ENCODE measurements at regions not wholly inside any gene's neighbourhood (a gene's known extent, or its start where the extent isn't known, plus 50 kb on each side); places are given as distances from the start of the nearest gene placed in this dataset.
"Not testable (repeated sequence)": the region's sequence is repeated elsewhere in the genome, so short reads cannot be mapped to it uniquely, and the experiment has no call there.

DNA sequence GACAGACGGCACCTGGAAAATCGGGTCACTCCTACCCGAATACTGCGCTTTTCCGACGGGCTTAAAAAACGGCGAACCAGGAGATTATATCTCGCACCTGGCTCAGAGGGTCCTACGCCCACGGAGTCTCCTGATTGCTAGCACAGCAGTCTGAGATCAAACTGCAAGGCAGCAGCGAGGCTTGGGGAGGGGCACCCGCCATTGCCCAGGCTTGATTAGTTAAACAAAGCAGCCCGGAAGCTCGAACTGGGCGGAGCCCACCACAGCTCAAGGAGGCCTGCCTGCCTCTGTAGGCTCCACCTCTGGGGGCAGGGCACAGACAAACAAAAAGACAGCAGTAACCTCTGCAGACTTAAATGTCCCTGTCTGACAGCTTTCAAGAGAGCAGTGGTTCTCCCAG is 197.5 kb upstream of the FAT3 start:
- not testable (repeated sequence) for DNase-seq (ENCODE audit: low read depth in 2 of 2)

DNA sequence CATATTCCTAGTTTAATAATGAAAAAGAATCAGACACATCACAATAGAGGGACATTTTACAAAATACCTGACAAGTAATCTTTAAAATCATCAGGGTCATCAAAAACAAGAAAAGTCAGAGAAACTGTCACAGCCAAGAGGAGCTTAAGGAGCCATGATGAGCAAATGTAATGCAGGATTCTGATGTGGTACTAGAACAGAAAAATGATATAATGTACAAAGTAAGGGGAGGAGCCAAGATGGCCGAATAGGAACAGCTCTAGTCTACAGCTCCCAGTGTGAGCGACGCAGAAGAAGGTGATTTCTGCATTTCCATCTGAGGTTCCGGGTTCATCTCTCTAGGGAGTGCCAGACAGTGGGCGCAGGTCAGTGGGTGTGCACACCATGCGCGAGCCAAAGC is 198.0 kb upstream of the FAT3 start:
- DNase-seq (ENCODE audit: low read depth in 2 of 2): no peak

DNA sequence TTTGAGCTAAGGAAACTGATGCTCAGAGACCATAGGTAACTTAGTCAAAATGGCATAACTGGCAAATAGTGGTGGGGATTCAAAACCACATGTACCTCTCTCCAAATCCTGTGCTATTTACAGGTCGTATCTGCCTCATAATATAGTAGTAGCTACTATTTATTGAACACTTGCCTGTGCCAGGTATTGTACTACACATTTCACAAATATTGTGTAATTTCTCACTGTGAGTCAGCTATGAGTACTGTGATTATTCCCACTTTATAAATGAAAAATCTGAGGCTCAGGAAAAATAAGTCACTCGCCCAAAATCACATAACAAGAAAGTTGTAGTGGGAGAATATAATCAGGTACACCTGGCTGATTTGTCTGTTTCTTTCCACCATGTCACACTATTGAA is 199.8 kb upstream of the FAT3 start:
- no peak for DNase-seq (ENCODE audit: low read depth in 2 of 2)

DNA sequence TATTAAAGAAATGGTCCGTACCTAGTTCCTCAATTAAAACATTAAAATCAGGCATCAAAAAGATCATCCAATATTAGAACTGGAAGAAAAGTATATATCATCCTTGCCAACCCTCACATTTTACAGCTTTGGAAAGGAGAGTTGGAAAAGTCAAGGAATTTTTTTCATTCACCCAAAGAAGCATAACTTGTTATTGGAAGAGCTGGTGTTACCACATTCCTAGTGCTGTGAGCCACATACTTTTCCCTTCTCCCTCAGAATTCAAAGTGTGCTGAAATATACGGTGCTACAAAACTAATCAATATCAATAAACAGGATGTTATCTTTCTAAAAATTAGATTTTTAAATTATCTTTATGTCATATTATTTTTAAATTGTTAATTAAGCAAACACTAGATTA is 202.1 kb upstream of the FAT3 start:
- DNase-seq (ENCODE audit: low read depth in 2 of 2): no peak

DNA sequence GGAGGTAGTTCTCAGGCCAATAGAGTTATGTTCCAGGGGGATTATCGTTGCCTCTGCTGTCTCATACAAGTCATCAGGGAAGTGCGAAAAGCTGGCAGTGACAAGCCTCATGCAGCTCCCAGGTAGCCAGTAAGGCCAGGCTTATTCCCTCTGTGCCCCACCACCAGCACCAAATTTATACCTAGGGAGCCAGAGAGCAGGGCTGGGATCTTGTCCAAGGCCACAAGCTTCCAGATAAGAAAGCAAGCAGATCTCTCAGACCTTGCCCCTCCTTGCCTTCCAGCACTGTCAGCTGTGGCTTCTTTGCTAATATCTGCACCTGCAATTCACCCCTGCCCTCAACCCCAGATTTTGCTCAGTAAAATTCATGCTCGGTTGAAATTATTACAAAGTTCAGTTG is 206.3 kb upstream of the FAT3 start:
- no peak for DNase-seq (ENCODE audit: low read depth in 2 of 2)

DNA sequence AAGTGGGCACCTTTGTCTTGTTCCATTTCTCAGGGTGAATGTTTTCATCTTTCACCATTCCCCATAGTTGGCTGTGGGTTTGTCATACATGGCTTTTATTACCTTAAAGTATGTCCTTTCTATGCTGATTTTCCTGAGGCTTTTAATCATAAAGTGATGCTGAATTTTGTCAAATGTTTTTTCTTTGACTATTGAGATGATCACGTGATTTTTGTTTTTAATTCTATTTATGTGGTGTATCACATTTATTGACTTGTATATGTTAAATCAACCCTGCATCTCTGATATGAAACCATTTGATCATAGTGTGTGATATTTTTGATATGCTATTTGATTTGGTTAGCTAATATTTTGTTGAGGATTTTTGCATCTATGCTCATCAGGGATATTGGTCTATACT is 216.4 kb upstream of the FAT3 start:
- DNase-seq (ENCODE audit: low read depth in 2 of 2): no peak

DNA sequence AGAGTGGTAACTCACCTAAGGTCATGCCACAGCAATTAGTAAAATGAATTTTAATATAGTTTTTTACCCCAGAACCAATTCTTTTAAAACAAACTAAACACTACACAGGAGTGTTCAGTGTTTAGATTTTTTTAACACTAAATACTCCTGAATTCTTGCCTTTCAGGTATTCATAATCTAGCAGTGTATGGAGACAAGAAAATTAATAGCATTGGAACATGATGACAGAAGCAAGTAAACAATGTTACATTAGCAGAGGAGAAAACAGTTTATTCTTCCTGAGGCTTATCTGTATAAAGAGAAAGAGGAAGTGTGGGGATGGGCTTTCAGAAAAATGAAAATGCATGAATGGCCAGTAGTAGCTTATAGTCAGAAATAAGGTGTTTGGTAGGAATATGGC is 222.1 kb upstream of the FAT3 start:
- no peak for DNase-seq (ENCODE audit: low read depth in 2 of 2)

DNA sequence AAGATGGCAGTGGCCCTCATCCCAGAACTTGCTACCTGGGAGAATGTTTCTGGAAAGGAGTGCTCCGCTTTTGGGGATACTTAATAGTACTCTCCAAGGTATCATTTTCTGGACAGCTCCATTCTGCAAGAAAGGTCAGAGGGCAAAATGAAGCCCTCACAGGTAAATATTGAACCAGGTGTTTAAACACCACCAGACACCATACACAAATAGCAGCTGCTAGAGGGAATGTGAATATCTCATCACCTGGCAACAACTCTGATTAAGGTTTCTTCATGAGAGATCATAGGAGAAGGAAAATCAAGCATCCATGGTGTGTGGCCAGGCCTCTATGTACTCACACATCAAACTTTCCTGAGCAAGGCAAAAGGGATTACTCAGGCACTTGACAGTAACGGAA is 226.1 kb upstream of the FAT3 start:
- no peak for DNase-seq (ENCODE audit: low read depth in 2 of 2)

DNA sequence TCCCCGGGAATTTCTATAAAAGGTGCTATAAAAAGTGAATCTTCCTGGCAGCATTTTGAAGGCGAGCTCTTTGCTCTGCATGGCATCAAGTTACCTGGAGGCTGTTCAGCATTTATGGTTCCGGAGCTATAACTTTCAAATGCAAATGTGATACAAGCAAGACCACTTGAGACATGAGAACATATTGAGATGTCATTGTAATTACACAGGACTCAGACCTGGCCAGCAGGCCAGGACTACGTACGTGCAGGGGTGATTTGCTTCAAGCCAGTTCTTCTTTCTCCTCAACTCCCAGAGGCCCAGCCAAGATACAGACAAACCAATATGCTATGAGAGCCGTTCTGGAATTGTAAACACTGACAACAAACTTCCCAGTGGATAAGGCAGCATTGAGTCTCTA is 227.4 kb upstream of the FAT3 start:
- DNase-seq (ENCODE audit: low read depth in 2 of 2): no peak

DNA sequence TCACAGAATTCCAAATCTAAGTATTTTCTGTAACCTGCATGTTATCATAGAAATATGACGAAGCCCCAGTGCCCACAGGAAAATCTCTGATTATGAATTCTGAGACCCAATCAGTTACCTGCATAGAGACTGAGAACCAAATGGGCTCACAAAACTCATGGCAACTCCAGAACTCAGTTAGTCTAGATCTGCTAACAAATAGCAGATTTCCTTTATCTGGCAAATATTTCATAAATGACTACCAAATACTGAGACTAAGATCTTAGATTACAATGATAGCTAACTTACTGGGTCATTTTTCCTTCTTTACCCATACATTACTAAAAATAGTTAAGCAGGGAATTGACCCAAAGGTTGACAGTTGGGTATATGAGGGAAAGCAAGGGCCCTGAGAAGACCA is 228.1 kb upstream of the FAT3 start:
- no peak for DNase-seq (ENCODE audit: low read depth in 2 of 2)

DNA sequence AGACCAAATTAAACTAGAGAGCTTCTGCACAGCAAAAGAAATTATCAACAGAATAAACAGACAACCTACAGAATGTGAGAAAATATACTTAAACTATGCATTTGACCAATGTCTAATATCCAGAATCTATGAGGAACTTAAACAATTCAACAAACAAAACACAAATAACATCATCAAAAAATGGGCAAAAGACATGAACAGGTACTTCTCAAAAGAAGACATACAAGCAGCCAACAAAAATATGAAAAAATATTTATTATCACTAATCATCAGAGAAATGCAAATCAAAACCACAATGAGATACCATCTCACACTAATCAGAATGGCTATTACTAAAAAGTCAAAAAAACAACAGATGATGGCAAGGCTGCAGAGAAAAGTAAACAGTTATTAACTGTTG is 236.2 kb upstream of the FAT3 start:
- not testable (repeated sequence) for DNase-seq (ENCODE audit: low read depth in 2 of 2)

DNA sequence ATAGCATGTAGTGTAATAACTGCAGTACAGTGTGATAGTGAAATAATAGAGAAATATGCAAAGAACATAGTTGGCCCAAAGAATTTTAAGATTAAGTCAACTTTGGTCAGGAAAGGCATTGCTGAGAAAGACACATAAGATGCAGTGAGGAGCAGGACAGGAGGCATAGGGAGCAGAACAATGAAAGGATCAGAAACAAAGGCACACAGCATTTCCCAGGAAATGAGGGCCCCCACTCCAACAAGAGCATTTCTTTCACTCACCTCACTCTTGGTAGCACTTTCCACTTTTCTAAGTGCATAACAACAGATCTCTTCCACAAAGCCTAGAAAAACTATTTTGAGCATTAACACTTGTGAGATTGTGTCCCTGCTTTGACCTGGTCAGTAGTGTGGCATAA is 238.4 kb upstream of the FAT3 start:
- no peak for DNase-seq (ENCODE audit: low read depth in 2 of 2)

DNA sequence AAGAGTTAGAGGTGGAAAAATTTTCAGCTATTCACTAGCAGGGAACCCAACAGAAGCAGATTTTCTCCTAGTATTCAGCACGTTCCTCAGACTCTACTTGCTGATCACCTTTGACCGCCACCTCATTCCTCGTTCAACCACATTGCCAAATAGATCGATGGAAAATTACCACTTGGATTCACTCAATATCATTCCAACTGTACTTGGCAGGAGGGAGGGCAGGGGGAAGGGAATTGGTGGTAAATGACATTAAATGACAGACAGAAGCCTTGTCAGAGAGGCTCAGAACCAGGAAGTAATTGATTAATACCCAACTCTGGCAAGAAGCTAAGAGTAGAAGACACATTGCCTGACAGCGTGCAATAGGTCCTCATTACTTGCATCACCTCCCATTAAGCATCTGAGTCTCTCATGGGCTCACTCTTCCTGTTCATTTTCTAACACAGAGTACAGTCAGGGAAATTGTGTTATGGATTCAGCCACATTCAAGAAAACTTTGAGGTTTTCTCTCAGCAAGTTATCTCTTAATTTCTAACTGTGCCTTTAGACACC is 240.5 kb upstream of the FAT3 start:
- DNase-seq (ENCODE audit: low read depth in 2 of 2): no peak

DNA sequence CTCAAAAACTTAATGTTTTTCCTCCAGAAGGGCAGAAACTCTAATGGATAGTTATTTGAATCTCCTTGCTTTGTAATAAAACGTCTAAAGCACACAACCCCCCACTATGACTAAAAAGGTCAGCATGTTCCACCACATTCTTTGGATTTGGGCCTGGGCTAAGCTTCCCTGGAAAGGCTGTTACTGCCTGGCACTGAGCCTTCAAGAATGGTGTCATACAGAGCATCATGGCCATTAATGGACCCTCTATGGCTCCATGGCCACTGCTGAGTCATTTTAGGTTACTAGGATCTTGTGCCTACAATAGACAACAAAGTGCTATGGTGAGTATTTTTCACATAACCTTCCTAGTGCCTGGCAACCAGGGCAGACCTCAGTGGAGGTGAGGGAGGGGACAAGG is 242.6 kb upstream of the FAT3 start:
- DNase-seq (ENCODE audit: low read depth in 2 of 2): no peak

DNA sequence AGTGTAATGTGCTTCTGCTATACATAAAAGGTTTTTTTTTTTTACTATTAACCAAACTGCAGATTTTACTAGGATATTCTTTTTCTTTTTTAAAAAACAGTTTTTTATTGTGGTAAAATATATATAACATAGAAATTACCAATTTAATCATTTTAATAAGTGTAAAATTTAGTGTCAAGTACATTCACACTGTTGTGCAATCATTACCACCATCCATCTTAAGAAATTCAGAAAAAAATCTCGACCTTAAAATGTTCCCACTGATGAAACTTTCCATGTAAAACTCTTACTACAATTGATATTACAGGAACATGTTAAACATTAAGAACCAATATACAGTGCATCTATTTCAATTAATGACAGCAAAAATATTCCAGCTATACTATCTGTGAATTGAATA is 244.8 kb upstream of the FAT3 start:
- DNase-seq (ENCODE audit: low read depth in 2 of 2): no peak

DNA sequence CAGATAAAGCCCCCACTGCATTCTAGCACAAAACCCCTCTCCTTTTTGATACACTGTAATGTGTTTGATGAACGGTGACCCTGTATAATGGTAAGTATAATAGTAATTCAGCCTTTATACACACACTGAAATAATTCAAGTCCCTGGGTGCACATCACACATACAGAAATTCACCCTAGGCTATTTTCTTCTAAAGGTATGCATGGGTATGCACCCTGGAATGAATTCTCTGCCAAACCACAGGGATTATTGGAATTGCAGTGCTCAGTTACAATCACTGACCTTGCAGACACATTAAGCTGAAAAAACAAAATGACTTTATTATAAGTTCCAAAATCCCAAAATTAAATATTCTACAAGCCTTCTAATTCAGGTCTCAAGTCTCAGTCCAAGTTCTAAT is 245.9 kb upstream of the FAT3 start:
- DNase-seq (ENCODE audit: low read depth in 2 of 2): no peak

DNA sequence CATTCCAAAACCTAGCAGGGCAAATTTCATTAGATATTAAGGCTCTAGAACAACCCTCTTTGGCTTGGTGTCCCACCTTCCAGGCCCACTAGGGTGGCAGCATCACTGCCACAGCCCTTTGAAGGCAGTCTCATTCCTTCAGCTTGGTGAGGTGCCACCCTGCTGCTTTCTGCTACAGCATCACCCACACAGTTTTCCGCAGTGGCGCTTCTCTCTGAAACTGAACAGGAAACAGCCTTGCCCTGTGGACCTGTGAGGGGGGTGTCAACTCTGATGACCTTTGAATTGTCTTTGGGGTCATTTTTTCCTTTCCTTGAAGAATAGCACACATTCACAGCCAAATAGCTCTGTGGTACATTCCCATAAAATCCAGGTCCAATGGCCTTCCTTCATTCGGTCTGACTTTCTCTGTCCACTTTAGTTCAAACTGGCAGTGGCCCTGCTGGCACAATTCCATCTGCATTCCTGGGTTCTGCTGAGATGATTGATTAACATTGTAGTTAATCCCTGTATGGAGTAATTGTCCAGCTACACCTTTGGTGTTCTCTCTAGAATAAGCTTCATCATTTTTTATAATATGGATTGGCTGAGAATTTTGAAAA is 251.9 kb upstream of the FAT3 start:
- no peak for DNase-seq (ENCODE audit: low read depth in 2 of 2)

DNA sequence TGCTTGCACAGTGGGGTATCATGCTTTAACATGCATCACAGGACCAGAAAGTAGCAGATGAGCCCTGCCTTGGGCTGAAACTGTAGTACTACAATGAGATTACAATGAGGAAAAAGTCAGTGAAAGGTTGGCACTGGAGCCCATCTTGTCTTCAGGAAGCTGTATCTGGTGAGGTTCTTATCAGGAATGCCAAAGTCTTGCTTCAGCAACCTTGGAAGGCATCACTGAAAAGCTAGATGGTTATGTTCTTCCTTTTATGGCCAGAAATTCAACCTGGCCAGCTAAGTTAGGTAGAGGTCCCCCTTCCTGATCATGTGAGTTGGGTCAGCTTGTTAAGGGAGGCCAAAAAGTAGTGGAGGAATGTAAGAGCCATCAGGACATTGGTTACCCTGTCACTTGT is 254.0 kb upstream of the FAT3 start:
- DNase-seq (ENCODE audit: low read depth in 2 of 2): no peak

DNA sequence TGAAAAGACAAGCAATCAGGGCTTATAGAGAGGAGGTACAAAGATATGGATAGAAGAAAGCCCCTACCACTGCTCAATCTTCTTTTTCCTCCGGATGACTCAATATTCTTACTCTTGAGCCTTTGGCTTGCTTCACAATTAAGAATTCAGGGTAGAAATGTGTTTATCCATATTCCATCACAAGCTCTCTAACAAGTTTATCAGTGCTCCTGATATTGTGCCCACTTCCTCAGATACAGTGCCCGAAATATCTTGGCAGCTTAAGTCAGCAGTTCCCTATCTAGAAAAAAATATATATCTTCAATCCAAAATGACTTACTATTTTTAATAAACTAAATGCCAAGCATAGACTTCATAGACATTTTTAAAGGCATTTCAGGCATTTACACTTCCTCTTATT is 255.1 kb upstream of the FAT3 start:
- DNase-seq (ENCODE audit: low read depth in 2 of 2): no peak

DNA sequence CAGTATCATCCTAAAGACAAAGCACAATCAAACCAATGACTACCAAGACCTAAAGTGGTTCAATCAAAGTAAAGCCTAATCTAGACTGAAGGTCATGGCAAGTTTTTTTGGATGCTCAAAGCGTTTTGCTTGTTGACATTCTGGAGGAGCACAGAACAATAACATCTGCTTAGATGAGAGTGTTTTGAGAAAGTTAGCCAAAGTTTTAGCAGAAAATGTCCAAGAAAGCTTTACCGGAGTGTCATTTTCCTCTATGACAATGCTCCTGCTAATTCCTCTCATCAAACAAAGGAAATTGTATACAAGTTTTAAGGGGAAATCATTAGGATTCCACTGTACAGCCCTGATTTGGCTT is 256.9 kb upstream of the FAT3 start:
- no peak for DNase-seq (ENCODE audit: low read depth in 2 of 2)

DNA sequence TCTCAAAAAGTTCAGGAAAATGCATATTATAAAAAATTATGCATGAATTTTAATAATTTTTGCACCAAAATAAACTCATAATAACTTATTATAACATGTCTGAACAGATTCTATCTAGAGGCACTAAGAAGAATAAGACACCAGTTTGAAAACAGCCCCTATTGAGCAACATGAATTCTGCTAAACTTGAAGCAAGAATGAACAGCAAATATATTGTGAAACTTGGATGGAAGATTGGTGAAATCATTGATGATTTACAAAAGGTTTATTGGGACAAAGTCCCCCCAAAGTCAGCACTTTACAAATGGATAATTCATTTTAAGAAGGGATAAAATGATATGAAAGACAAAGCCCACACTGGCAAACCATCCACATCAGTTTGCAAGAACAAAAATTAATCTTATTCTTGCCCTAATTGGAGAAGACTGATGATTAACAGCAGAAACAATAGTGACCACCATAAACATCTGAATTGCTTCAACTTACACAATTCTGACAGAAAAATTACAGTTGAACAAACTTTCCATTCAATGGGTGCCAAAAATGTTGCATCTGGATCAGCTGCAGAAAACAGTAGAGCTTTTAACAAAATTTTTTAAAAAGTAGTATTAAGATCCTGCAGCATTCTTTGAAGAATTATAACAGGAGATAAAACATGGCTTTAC is 257.5 kb upstream of the FAT3 start:
- no peak for DNase-seq (ENCODE audit: low read depth in 2 of 2)

DNA sequence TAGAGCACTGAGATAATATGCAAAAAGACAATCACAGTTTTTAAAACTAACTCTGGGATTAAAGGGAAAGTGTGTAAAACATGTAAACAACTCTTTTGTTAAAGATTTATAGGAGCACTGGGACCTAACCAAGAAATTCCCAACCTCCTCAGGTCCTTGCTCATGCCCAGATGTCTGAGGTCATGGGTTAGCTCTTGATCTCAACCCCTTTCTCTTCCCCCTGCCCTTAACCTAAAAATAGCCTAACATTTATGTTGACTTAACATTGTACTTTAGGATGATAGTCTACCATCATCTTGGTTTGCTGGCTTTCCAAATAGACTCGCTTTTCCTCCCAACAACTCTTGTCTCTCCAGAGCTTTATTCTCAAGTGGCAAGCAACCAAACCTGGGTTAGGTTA is 258.2 kb upstream of the FAT3 start:
- no peak for DNase-seq (ENCODE audit: low read depth in 2 of 2)

DNA sequence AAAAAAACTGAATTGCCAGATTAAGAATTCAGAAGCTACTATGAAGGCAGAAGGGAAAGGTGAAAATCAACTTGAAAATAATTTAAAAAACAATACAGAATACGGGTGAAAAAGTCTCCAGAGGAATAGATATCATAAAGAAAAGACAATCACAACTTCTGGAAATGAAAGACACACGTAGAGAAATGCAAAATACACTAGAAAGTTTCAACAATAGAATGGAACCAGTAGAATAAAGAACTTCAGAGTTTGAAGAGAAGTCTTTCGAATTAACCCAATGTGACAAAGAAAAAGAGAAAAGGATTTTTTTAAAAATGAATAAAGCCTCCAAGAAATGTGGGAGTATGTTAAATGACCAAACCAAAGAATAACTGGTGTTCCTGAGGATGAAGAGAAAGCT is 263.8 kb upstream of the FAT3 start:
- no peak for DNase-seq (ENCODE audit: low read depth in 2 of 2)

DNA sequence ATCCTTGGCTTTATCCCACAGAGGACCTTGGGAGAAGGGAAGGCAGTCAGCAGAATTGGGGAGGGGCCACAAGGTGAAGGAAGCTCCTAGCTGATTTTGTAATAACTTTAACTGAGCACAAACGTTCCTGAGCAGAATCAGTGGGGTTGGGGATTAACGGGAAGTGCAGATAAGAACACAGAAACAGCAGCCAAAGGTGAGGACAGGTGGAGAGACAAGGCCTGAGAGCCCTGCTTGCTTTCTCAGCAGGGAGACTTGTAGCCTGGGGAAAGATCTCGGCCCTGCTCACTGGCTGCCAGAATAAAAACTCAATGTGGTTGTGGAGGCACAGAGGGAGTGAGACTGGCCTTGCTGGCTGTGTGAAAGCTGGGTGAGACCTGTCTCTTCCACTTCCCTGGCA is 265.2 kb upstream of the FAT3 start:
- DNase-seq (ENCODE audit: low read depth in 2 of 2): no peak
